HG02840 (cell line): ENCODE measurements at regions not wholly inside any gene's neighbourhood (a gene's known extent, or its start where the extent isn't known, plus 50 kb on each side); places are given as distances from the start of the nearest gene placed in this dataset.

ENCODE experiments used
- ATAC-seq: cut with Tn5 transposase; IDR thresholded peaks from one replicate; pipeline ENCODE4 v1.9.1; 2021; ENCODE audit warnings: mild to moderate bottlenecking, moderate library complexity, moderate number of reproducible peaks; ENCODE audit not compliant: unreplicated experiment, low FRiP score

DNA sequence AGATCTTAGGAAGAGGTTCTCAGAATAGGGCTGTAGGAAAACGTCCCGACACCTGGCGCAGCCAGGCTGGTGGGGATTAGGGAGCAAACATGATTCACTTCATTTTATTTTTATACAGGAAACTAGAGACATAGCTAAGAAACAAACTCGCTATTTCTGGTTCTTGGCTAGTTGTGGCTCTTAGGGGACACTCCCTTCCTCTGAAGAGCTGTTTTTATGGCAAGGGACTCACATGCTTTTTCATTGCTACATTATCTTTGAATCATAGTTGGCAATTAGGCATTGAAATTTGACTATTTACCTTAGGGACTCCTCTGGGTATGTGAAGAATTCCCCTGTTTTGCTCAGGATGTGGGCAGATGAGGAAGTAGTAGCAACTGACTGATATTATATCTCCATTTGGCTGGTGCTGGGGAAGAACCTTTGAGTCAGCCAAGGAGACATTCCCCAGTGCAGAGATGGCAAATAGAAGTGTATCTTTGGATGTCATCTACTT lies 174.5 kb downstream of the SMIM20 start:
- peak; percentile 63 for ATAC-seq

GRCh38 chr4:26093551-26093950 lies 179.5 kb downstream of the SMIM20 start:
- ATAC-seq: no peak

DNA sequence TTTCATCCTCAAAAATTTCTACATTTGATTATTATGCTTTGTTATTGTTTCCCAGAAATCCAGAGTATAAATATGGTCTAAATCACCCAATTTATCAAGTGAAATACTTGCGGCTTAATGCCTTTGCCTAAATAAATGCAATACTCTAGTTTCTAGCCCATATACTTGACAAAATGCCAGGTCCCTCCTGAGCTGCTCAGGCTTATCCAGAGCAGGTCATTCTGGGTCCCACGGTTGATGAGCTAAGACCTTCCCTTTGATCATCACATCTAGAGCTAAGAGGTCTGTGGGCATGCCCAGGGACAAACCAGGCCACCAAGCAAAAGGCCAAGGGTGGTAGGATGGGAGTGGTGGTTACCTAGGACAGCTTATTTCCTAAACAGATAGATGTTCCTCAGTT lies 180.1 kb downstream of the SMIM20 start:
- no peak for ATAC-seq

DNA sequence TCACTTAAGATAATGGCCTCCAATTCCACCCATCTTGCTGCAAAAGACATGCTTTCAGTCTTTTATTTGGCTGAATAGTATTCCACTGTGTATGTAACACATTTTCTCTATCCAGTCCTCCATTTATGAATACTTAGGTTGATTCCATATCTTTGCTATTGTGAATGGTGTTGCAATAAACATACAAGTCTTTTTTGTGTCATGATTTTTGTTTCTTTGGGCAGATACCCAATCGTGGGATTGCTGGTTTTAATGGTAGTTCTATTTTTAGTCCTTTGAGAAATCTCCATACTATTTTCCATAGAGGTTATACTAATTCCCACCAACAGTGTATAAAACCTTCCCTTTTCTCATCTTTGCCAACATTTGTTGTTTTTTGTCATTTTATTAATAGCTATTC lies 180.9 kb downstream of the SMIM20 start:
- ATAC-seq: no peak

- ATAC-seq: no peak
Observed at GRCh38 chr4:26099967-26100366, 185.9 kb downstream of the SMIM20 start.

DNA sequence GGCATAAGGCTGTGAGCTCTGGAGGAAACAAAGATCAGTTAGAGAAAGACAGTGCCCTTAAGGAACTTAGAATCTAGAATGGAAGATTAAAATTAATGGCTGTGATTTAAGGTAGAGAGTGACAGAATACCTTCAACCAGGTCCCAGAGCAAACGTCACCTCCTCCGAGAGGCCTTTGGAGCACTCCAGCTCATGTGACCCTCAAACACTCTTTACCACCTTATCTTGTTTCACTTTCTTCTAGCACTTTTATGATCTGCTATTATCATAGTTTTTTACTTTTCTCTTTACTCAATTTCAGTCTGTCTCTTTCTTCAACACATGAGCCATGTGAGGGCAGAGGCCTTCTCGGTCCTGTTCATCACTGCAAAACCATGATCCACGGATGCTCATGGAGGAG lies 187.0 kb downstream of the SMIM20 start:
- ATAC-seq: no peak

- ATAC-seq: no peak
Observed at GRCh38 chr4:26104056-26104685, 190.2 kb downstream of the SMIM20 start.

DNA sequence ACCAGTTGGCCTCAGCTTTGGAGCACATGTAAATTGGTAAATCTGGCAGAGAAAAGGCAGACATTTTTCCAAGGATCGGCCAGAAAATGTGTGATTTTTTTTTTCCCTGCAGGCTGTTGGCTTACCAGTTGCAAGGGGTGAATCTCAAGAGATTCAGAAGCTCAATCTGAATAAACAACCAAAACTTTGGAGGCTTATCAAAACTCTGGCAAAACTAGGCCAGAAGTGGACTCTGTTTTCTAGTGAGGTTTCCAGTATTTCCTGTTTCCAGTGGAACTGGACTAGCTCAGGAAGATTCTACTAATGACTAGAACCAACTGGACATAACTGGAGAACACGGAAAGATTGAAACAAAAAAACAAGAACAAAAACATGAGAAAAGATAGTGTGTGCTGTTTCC lies 191.3 kb downstream of the SMIM20 start:
- ATAC-seq: no peak

GRCh38 chr4:26105815-26106699 lies 192.0 kb downstream of the SMIM20 start:
- ATAC-seq: no peak

DNA sequence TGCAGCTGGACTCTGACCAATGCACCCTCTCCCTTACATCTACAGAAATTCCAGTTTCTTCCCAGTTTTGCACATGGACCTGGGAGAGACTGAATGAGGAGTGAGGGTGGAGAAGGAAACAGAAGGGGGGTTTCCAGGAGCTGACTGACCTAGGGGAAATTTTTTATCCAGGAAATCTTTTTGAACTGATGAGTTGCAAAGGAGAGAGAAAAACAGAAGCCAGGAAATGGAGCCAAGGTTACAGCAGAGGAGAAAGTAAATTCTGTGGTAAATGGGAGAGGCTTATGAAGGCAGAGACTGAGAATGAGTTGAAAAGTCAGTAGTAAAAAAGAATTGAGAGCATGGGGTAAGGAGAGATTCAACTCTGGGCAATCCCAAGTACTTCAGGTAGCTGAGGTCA lies 192.8 kb downstream of the SMIM20 start:
- no peak for ATAC-seq

DNA sequence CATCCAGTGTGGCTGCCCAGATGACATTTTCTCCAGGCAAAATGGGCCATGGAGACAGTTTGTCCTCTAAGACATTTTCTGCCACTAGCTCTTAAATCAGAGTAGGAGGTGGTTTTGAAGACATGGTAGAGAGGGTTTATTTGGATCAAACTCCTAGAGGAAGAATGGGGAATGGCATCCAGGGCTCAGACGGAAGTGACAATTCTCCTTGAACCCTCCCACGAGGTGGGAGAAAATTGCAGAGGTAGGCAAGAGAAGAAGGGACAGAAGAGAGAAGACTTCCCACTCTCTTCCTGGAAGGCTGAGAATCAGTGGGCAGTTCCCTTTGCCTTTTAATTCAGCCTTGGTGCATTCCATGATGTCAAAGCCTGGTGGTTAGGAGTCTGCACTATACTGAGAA lies 194.0 kb downstream of the SMIM20 start:
- no peak for ATAC-seq

DNA sequence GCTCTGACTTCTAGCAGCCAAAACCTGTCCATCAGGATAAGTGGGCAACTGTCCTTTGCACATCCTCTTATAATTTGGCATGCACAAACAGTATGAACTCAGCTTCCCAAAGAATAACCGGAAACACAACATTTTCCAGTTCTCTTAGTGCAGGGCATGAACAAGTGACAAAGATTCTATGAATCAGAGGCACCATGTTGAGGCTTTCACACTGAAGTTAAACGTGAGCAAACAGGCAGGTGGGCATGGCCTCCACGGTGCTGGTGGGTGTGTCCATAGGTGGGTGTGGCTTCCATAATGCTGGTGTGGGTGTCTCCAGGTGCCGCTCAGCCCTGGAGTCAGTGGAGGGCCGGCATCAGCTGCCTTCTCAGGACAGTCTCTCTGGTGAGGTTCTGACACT lies 196.5 kb downstream of the SMIM20 start:
- ATAC-seq: no peak

DNA sequence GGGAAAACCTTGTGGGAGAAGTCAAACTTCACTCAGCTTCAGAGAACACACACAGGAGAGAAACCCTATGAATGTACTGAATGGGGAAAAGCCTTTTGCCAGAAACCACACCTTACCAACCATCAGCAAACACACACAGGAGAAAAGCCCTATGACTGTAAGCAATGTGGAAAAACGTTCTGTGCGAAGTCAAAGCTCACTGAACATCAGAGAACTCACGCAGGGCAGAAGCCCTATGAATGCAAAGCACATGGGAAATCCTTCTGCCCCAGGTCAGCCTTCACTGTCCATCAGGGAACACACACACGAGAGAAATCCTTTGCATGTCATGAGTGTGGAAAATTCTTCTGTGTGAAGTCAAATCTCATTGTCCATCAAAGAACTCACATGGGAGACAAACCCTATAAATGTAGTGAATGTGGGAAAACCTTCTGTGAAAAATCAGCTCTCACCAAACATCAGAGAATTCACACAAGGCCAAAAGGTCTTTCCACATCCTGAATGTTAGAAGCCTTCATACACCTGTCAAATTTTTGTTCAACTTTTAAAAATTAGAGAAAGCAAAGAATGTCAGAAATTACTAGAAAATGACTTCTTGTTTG lies 199.4 kb downstream of the SMIM20 start:
- ATAC-seq: no peak

GRCh38 chr4:26116057-26116456 lies 202.0 kb downstream of the SMIM20 start:
- ATAC-seq: no peak

DNA sequence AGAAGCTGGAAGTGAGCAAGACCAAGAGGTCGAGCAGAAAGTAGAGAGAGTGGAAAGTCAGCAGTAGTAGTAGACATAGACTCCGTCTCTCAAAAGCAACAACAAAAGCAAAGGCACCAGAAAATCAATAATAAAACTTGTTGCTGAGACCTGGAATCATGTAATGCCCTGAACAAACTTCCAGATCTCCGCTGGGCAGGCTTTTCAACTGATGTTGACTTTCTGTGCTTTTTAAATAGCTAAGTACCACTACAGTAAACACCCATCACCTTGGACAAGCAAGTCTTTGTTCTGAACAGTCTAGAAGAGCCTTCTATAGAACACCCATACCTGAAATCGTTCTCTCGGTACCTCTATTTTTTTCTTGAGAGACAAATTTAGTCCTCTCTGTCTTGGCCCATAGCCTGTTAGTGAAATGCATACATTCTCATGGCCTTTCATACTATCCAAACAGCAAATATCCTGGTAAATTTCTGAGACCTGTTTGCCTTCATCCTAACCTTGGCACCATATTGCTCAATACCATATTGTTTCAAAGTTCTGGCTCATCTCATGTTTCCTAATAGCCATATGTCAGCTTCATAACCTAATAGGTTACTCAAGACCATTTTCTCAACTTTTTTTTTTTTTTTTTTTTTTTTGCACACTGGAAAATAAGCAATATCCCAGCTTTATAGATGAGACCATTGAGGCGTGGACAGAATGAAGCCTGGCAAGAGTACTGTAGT lies 200.6 kb upstream of the RBPJ start:
- ATAC-seq: no peak

GRCh38 chr4:26122690-26123089 lies 198.1 kb upstream of the RBPJ start:
- no peak for ATAC-seq

DNA sequence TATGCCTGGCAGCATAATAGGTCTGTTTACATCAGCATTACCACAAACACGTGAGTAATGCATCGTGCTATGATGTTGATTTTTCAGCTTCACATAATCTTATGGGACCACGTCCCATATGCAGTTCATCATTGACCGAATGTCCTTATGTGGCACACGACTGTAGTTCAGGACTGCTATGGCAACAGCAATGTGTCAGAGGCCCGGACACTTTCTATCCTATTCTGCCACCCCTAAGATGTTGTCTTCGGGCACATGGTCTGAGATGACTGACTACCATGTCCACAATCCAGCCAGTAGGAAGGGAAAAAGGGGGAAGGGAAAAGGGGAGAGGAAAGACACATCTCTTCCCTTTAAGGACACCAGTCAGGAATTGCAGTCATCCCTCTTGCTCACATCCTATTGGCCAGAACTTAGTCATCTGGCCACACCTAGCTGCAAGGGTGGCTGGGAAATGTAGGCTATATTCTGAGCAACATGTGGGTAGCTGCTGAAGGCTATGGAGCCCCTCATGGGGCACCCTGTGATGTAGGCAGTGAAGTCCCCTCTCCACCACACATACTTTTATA lies 196.0 kb upstream of the RBPJ start:
- no peak for ATAC-seq

GRCh38 chr4:26126143-26126718 lies 194.6 kb upstream of the RBPJ start:
- peak; percentile 53 for ATAC-seq

DNA sequence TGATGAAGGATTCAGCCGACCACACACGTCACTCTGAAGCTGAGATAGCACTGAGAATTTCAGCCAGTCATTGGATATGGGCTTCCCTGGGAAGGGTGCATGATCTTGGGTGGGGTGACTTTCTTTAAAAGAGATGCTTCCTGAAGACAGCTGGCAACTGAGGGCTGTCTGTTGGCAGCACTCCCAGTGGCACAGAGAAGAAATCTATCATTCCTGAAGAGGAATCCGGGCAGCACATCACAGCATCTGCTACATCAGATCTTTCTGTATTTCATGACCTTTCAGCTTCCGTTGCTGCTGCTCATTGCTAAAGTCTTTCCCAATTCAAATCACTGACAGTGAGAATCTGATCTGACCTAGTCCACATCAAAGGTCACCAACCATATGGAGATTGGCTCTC lies 193.8 kb upstream of the RBPJ start:
- ATAC-seq: no peak

DNA sequence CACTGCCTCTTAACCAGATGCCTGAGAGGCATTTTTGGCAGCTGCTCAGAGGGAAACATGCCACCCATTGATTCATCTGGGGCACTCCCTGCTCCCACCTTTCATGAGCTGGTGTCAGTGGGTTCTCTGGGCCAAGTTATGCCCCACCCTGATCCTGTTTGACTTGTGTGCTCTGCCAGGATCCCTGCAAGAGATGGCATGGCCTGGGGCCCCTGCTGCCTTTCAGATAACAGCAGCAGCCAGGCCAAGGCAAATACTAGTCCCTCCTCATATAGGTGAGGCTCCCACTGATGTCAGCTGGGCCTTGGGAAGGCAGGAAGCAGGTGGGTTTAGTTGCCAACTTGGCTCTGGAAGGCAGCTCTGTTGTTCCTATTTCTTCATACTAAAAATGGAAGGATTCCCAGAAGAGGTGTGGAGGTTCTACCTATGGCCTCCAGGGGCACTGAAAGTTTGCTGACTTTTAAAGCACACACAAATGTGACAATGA lies 192.9 kb upstream of the RBPJ start:
- no peak for ATAC-seq
